Activated naive CD4-positive, alpha-beta T cell (primary cell): ENCODE measurements at regions not wholly inside any gene's neighbourhood (a gene's known extent, or its start where the extent isn't known, plus 50 kb on each side); places are given as distances from the start of the nearest gene placed in this dataset.
"Not testable (repeated sequence)": the region's sequence is repeated elsewhere in the genome, so short reads cannot be mapped to it uniquely, and the experiment has no call there.

Experiments used
- DNase-seq, 4 experiments: peaks; one replicate each; lab custom pipeline; 2025; lab: John Stamatoyannopoulos, UW

DNA sequence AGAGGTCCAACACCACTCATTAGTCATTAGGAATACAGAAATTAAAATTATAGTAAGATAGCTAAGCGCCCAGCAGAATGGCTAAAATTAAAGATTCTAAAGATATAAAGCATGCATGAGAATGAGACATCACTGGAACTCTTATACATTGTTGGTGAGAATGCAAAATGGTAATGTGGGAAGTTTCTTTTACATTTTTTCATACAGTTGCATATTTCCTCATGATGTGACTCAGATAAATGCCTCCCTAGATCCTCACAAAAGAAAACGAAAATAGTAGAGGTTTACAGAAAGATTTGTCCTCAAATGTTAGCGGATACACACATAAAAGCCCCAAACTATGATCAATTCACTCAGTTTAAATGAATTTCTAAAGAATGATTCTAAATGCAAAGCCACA lies 633.7 kb upstream of the GJE1 start:
- DNase-seq = no peak

DNA sequence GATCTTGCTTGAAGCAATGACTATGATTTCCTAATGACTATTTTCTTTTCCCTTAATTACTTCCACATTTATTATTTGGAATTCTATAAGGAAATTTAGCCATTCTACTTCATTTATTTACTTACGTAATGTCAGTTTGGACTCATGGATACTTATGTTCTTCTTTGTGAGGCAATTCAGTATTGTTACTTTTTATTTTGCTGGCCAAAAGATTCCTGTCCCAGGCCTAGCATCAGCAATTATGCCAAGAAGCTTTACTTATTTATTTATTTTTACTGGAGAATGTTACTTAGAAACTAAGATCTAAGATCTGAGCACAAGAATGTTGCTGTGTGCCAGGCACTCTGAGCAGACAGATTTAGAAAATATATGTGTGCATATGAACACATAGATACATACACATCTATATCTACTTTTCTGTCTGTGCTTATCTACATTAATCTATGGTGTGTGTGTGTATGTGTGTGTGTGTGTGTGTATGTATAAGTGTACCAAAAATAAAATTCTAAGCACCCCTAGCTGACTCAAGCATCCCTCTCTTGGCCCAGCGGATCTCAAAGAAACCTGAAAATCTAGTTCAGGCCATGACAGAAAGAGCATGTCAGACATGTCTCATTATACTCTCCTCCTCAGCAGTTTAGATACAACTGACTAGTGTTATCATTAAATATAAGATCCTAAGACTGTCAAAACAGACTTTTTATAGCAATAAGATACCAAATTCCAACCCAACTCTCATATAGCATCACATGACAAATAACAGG lies 640.0 kb upstream of the GJE1 start:
- DNase-seq = no peak

DNA sequence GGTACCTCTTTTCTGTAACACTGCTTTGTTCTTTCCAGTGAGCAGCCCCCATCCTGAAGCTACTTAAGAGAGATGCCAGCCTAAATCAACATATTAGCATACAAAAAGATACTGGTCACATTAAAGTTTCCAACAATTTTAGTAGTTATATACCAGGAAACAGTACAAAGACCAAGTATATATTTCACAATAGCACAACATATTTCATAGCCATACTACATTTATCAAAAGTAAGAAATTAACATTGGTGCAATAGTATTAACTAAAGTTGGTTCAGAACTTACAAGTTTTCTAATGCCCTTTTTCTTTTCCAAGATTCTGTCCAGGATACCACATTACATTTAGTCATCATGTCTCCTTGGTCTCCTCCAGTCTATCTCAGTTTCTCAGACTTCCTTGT lies 641.0 kb upstream of the GJE1 start:
- DNase-seq = no peak

GRCh38 chr6:141490982-141491381 lies 641.7 kb upstream of the GJE1 start:
- DNase-seq = no peak

GRCh38 chr6:141488488-141488887 lies 644.2 kb upstream of the GJE1 start:
- DNase-seq = no peak

DNA sequence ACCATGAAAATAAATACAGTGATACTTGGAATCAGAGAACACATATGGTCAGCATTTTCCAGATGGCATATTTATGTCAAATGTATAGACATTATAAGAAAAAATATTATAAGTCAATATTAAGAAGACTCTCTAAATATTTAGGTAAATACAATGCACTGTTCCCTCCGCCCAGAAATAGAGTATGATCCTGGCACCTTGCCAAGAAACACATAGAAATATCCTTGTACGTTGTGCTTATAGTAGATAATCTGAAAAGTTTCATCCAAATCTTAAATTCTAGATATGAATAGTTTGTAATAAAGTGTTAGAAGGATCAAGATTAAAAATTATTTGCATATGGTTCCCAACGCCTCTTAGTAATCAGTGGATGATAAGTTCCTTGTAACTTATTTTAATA lies 645.8 kb upstream of the GJE1 start:
- no peak for DNase-seq

- no peak for DNase-seq
Measured at GRCh38 chr6:141484711-141485110, 648.0 kb upstream of the GJE1 start.

DNA sequence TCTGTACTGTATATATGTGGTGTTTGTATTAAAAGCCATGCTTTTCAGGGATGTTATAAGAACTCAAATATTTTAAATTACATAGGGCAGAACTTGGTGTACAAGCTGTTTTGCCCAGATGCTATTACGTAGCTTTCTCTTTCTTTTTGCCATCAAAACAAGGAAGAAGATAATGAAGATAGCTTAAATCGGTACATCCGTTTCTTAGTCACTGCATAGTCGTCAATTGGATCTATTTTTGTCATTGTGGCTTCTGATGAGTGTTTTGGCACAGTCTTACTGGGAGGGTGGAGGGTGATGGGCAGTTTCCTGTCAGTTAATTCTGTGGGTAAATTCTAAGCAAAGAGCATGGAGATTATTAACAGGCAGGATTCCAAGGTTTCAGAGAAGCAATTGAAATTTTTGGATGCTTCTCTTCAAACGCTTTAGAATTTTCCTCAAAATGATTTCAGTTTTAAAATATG lies 649.1 kb upstream of the GJE1 start:
- DNase-seq = peak in 2 of 4 experiments; percentile 3 to 21

- DNase-seq = no peak
Measured at GRCh38 chr6:141482796-141483597, 649.7 kb upstream of the GJE1 start.

DNA sequence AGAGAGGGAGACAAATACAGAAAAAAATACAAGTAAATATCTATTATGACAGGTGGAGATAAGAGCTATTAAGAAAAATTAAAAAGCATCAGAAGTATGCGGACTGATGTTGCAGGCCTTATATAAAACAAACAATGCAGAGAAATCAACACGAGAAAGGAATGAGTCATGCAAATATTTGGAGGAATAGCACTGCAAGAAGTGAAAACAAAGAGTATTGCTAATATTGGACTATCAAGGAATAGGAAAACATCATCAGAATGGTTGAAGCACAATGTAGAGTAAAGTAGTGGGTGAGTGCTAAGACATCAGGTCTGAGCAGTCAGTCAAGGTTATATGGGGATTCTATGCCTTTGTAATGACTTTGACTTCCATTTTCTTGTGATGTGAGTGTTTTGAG lies 657.5 kb upstream of the GJE1 start:
- no peak for DNase-seq

GRCh38 chr6:141472162-141472928 lies 660.4 kb upstream of the GJE1 start:
- DNase-seq = no peak

GRCh38 chr6:141470810-141471209 lies 661.9 kb upstream of the GJE1 start:
- no peak for DNase-seq

- DNase-seq = no peak
Measured at GRCh38 chr6:141467881-141468280, 664.8 kb upstream of the GJE1 start.

- no peak for DNase-seq
Measured at GRCh38 chr6:141467041-141467440, 665.7 kb upstream of the GJE1 start.

DNA sequence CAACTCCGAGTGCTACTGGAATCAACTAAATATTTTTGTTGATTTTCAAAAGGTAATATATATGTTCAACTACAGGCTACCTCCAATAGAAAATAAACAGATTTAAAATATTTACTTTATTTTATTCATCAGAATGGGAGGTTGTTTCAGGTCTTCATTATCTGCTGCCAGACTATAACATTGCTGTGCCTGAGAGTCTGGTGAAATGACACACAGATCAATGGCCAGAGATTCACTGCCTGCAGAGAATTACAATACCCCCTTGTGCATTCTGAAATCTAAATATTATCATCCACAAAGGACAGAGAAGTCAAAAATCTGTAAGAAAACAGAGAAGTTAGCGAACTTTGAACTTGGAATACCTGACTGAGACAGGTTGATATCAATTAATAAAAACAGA lies 667.8 kb upstream of the GJE1 start:
- no peak for DNase-seq

- DNase-seq = no peak
Measured at GRCh38 chr6:141464490-141464889, 668.2 kb upstream of the GJE1 start.

- no peak for DNase-seq
Measured at GRCh38 chr6:141463237-141463977, 669.3 kb upstream of the GJE1 start.

GRCh38 chr6:141460743-141461484 lies 671.8 kb upstream of the GJE1 start:
- DNase-seq = no peak

DNA sequence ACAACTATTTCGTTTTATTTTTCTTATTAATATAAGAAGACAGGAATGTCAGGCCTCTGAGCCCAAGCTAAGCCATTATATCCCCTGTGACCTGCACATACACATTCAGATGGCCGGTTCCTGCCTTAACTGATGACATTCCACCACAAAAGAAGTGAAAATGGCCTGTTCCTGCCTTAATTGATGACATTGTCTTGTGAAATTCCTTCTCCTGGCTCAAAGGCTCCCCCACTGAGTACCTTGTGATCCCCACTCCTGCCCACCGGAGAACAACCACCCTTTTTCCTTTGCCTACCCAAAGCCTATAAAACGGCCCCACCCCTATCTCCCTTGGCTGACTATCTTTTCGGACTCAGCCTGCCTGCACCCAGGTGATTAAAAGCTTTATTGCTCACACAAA lies 672.5 kb upstream of the GJE1 start:
- not testable (repeated sequence) for DNase-seq

DNA sequence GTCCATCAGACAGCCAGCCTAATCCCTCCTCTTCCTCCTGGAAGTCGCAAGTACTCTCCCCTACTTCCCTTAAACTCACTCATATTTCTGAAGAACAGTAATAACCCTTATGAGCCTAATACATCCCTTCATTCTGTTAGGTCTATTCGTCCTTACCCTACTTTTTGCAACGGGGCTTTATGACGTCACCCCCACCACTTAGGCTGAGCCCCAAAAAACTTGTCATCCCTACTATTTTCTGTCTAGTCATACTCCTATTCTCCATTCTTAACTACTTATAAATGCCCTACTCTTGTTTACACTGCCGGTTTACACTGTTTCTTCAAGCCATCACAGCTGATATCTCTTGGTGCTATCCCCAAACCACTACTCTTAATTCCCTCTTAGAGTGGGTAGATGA lies 674.7 kb upstream of the GJE1 start:
- not testable (repeated sequence) for DNase-seq

DNA sequence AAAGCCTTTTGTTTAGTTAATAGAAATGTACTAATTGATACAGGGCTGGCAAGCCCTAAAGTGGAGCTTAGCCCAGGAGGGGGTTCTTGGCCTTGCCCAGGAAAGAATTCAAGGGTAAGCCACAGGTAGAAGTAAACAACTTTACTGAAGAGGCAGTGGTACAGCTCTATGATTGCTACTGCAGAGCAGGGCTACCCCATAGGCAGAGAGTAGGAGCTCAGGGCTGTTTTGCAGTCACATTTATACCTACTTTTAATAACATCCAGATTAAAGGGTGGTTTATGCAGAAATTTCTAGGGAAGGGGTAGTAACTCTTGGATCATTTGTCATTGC lies 680.4 kb upstream of the GJE1 start:
- DNase-seq = no peak
